SU-DHL-6 (cell line): ENCODE measurements at regions not wholly inside any gene's neighbourhood (a gene's known extent, or its start where the extent isn't known, plus 50 kb on each side); places are given as distances from the start of the nearest gene placed in this dataset.

Experiments
- H2AFZ ChIP-seq: fragments of 200-600 bp; sonication (generic); 2 replicates; pipeline ENCODE4 v1.6.1; 2014; ENCODE audit warnings: low read depth, mild to moderate bottlenecking, moderate library complexity, mixed read lengths, antibody characterized with exemption, low read length; ENCODE audit not compliant: severe bottlenecking
- H3F3A ChIP-seq: fragments of 200-600 bp; shearing (Covaris generic); 2 replicates; pipeline ENCODE4 v1.6.0; 2016; ENCODE audit warnings: antibody characterized with exemption, mild to moderate bottlenecking; ENCODE audit not compliant: insufficient read depth
- H3K27ac ChIP-seq: fragments of 200-600 bp; sonication (generic); 2 replicates; pipeline ENCODE4 v1.5.1; 2016; ENCODE audit warnings: low read depth, mild to moderate bottlenecking, low read length, moderate library complexity, mixed read lengths
- H3K27me3 ChIP-seq: fragments of 200-600 bp; sonication (generic), shearing (Covaris generic); 2 replicates; pipeline ENCODE4 v1.6.0; 2014; ENCODE audit warnings: mild to moderate bottlenecking, low read length
- H3K36me3 ChIP-seq: fragments of 200-600 bp; sonication (generic); 2 replicates; pipeline ENCODE4 v1.6.1; 2014; ENCODE audit warnings: mild to moderate bottlenecking, low read length, mixed read lengths
- H3K4me2 ChIP-seq: fragments of 300-600, 200-600 bp; shearing (Covaris generic), sonication (generic); 2 replicates; pipeline ENCODE4 v1.6.0; 2014; ENCODE audit warnings: low read length, low read depth, mild to moderate bottlenecking; ENCODE audit not compliant: poor library complexity, severe bottlenecking
- H3K4me3 ChIP-seq: fragments of 200-600 bp; sonication (generic); 2 replicates; pipeline ENCODE4 v1.5.1; 2014; ENCODE audit warnings: antibody characterized with exemption, low read length, mild to moderate bottlenecking, mixed read lengths; ENCODE audit not compliant: insufficient read depth, poor library complexity, severe bottlenecking
- H3K79me2 ChIP-seq: fragments of 200-600 bp; sonication (generic); 2 replicates; pipeline ENCODE4 v1.6.1; 2014; ENCODE audit warnings: mild to moderate bottlenecking, low read length, moderate library complexity; ENCODE audit not compliant: insufficient read depth
- H3K9ac ChIP-seq: fragments of 200-600 bp; sonication (generic); 2 replicates; pipeline ENCODE4 v1.7.0; 2014; ENCODE audit warnings: mild to moderate bottlenecking, low read length
- H3K9me2 ChIP-seq: fragments of 200-600 bp; sonication (generic); replicated peaks from 2 replicates; pipeline ENCODE4 v1.6.1; 2014; ENCODE audit warnings: low read length; ENCODE audit not compliant: insufficient read depth
- H3K9me3 ChIP-seq: fragments of 200-600 bp; sonication (generic); 2 replicates; pipeline ENCODE4 v1.6.1; 2014; ENCODE audit warnings: low read length, mixed read lengths; ENCODE audit not compliant: insufficient read depth
- H4K20me1 ChIP-seq: fragments of 200-600 bp; sonication (generic); 2 replicates; pipeline ENCODE4 v1.6.1; 2014; ENCODE audit warnings: low read depth, mild to moderate bottlenecking, antibody characterized with exemption, low read length, moderate library complexity, mixed read lengths
- EZH2phosphoT487 ChIP-seq: fragments of 200-600 bp; sonication (generic), shearing (Covaris generic); conservative IDR thresholded peaks from 2 replicates; pipeline ENCODE4 v1.6.1; 2018; ENCODE audit warnings: mild to moderate bottlenecking, antibody characterized with exemption, low read length, moderate library complexity, mixed read lengths
- TF ChIP-seq, protein P1 (sequence below): fragments of 200-600 bp; sonication (generic); IDR thresholded peaks from one replicate; pipeline ENCODE4 v1.5.1; 2017; ENCODE audit warnings: antibody characterized with exemption, mild to moderate bottlenecking, low read length, moderate library complexity; ENCODE audit not compliant: insufficient read depth, poor library complexity, severe bottlenecking

DNA sequence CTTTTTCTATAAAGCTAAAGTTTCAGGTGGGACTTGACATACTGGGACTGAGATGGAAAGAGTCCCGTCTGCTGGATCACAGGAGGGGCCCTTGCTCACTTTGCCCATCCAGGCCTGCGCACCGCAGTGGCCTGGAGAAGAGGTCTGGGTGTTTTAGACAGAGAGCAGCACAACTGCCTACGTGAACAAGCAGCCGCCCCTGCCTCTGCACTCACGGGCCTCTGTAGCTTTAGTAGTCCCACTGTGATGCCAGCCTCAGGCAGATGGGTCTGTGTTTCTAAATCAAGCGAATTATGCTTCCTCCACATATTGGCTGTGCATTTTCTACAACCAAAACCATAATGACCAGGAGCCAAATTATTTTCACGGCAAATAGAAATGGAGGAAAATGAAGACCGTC is 184.8 kb upstream of the FOXQ1 start:
- H3K4me3 ChIP-seq, result no peak overlapping the region
- H3K9me2 ChIP-seq, result no peaks in the 10 kb centered on the region
- H3K9ac ChIP-seq, result no peak overlapping the region
- no peaks in the 10 kb centered on the region for H3K36me3 ChIP-seq
- no peak overlapping the region for H3K4me2 ChIP-seq
- H4K20me1 ChIP-seq, result no peaks in the 10 kb centered on the region
- no peaks in the 10 kb centered on the region for H3K9me3 ChIP-seq
- H3K27ac ChIP-seq, result no peak overlapping the region
- H3K27me3 ChIP-seq, result no peaks in the 10 kb centered on the region
- no peaks in the 10 kb centered on the region for H3F3A ChIP-seq
- TF ChIP-seq, protein P1, sequence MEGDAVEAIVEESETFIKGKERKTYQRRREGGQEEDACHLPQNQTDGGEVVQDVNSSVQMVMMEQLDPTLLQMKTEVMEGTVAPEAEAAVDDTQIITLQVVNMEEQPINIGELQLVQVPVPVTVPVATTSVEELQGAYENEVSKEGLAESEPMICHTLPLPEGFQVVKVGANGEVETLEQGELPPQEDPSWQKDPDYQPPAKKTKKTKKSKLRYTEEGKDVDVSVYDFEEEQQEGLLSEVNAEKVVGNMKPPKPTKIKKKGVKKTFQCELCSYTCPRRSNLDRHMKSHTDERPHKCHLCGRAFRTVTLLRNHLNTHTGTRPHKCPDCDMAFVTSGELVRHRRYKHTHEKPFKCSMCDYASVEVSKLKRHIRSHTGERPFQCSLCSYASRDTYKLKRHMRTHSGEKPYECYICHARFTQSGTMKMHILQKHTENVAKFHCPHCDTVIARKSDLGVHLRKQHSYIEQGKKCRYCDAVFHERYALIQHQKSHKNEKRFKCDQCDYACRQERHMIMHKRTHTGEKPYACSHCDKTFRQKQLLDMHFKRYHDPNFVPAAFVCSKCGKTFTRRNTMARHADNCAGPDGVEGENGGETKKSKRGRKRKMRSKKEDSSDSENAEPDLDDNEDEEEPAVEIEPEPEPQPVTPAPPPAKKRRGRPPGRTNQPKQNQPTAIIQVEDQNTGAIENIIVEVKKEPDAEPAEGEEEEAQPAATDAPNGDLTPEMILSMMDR, result no peak
- TF ChIP-seq EZH2phosphoT487, result no peak
- H2AFZ ChIP-seq, result no peak overlapping the region
- H3K79me2 ChIP-seq, result no peaks in the 10 kb centered on the region

DNA sequence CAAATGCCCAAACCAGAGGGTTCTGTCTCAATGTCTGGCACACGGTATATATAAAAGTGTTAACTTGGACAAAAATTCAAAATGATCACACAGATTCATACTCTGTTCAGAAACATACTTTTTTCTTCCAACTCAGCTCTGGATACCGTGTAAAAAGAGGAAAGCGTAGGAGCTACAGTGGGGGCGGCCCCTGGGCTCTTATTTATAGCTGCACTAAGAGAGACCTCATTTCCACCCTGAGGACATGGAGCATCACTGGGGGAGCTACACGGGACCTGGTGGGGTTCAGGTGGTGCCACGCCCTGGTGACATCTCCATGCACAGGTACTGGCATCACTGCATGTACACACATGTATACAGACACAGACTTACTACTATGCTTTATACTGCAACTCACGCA is 185.9 kb upstream of the FOXQ1 start:
- TF ChIP-seq, protein P1, result no peak
- TF ChIP-seq EZH2phosphoT487, result no peak
- Histone ChIP-seq H3K4me2 (no peak overlapping the region), H2AFZ (no peak overlapping the region), H3K9me2 (no peaks in the 10 kb centered on the region), H4K20me1 (no peaks in the 10 kb centered on the region), H3K27me3 (no peaks in the 10 kb centered on the region), H3K36me3 (no peaks in the 10 kb centered on the region), H3K79me2 (no peaks in the 10 kb centered on the region), H3K9ac (no peak overlapping the region), H3K4me3 (no peak overlapping the region), H3K27ac (no peak overlapping the region), H3K9me3 (no peaks in the 10 kb centered on the region), H3F3A (no peaks in the 10 kb centered on the region)

DNA sequence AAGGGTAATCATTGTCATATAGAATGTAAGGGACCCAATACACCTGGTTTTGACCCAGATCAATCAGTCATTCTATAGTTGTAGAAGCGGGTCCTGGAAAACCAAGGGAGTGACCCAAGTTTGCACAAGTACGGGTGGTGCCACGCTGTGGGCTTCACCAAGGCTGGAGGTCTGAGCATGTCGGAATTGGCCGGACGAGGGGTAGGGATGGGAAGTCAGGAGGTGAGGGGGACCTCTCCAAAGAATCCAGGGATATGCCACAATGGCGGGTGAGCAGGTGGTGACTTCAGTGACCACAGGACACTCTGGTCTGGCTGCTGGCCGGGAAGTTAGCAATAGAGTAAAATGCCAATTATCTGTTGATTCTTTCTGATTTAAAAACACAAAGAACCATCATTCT is 186.6 kb upstream of the FOXQ1 start:
- Histone ChIP-seq H3K36me3 (no peaks in the 10 kb centered on the region), H3K9me3 (no peaks in the 10 kb centered on the region), H3K27ac (no peak overlapping the region), H3F3A (no peaks in the 10 kb centered on the region), H3K4me3 (no peak overlapping the region), H3K79me2 (no peaks in the 10 kb centered on the region), H3K9ac (no peak overlapping the region), H3K27me3 (no peaks in the 10 kb centered on the region), H2AFZ (no peak overlapping the region), H3K4me2 (no peak overlapping the region), H3K9me2 (no peaks in the 10 kb centered on the region), H4K20me1 (no peaks in the 10 kb centered on the region; the same call in 1 of the 2 replicates)
- TF ChIP-seq, protein P1, result no peak
- no peak for TF ChIP-seq EZH2phosphoT487
